Natural killer cell (primary cell): ENCODE measurements at regions not wholly inside any gene's neighbourhood (a gene's known extent, or its start where the extent isn't known, plus 50 kb on each side); places are given as distances from the start of the nearest gene placed in this dataset.

Source experiments
- ATAC-seq, 3 donors: fragments of 150-1000 bp in 2 of 3; fragments of 200-7000 bp in 1 of 3; cut with Tn5 transposase; 1 replicate in 1 of 3; 2 replicates in 2 of 3; pipeline ENCODE4 v1.10.0; 2021; ENCODE audit warnings: mild to moderate bottlenecking in 2 of 3, moderate library complexity in 2 of 3
- DNase-seq, 2 donors: peaks; one replicate each; pipeline versions ENCODE4 v3.0.0 to v3.0.0-alpha.2; 2013 to 2021; ENCODE audit warnings: mixed read lengths in 1 of 2
- H3K27ac ChIP-seq: one replicate; pipeline ENCODE4 v1.5.1; 2013; ENCODE audit warnings: mild to moderate bottlenecking, low read length
- H3K27me3 ChIP-seq: one replicate; pipeline ENCODE4 v1.6.1; 2013; ENCODE audit warnings: low read length; ENCODE audit not compliant: control insufficient read depth, insufficient read depth
- H3K36me3 ChIP-seq: one replicate; pipeline ENCODE4 v1.6.1; 2013; ENCODE audit warnings: low read length; ENCODE audit not compliant: control insufficient read depth, insufficient read depth
- H3K4me1 ChIP-seq: one replicate; pipeline ENCODE4 v1.6.1; 2013; ENCODE audit warnings: low read length; ENCODE audit not compliant: control insufficient read depth, insufficient read depth
- H3K4me3 ChIP-seq: one replicate; pipeline ENCODE4 v1.5.1; 2013; ENCODE audit warnings: low read length
- H3K9me3 ChIP-seq: one replicate; pipeline ENCODE4 v1.6.1; 2013; ENCODE audit warnings: low read length; ENCODE audit not compliant: control insufficient read depth, insufficient read depth
- H3K27ac Mint-ChIP-seq, 2 donors: one replicate each; pipeline ENCODE4 v1.8.0; 2022; ENCODE audit warnings: mild to moderate bottlenecking in 2 of 2, mixed read lengths in 2 of 2, moderate library complexity in 1 of 2
- H3K27me3 Mint-ChIP-seq, 2 donors: one replicate each; pipeline ENCODE4 v1.8.0; 2022; ENCODE audit warnings: low read depth in 2 of 2, mixed read lengths in 2 of 2
- H3K36me3 Mint-ChIP-seq: one replicate; pipeline ENCODE4 v1.8.0; 2022; ENCODE audit warnings: mixed read lengths
- H3K4me1 Mint-ChIP-seq, 2 donors: one replicate each; pipeline ENCODE4 v1.8.0; 2022; ENCODE audit warnings: mixed read lengths in 2 of 2
- H3K4me3 Mint-ChIP-seq: one replicate; pipeline ENCODE4 v1.8.0; 2022; ENCODE audit warnings: mild to moderate bottlenecking, moderate library complexity, mixed read lengths
- H3K9me3 Mint-ChIP-seq, 2 donors: one replicate each; pipeline ENCODE4 v1.8.0; 2022; ENCODE audit warnings: mixed read lengths in 2 of 2
- WGBS: methylation state at CpG from one replicate; pipeline ENCODE4 v1.1.7; 2013; ENCODE audit warnings: missing lambda C conversion rate; ENCODE audit not compliant: insufficient coverage; 5-methylcytosine and 5-hydroxymethylcytosine counted together
- intact Hi-C: fragments of 100-400 bp; cut with micrococcal nuclease; formaldehyde crosslinking; loops from one replicate; pipeline ENCODE4 v1.14.2; 2022
- TF ChIP-seq, protein P1 (sequence below): fragments of 200-600 bp; IDR thresholded peaks from one replicate; pipeline ENCODE4 v1.8.0; 2022; ENCODE audit warnings: antibody characterized with exemption

GRCh38 chr11:29282088-29282487 lies 734.7 kb downstream of the KCNA4 start:
- H3K36me3 ChIP-seq: no peaks in the 10 kb centered on the region
- Mint-ChIP-seq H3K4me1 (no peaks in the 10 kb centered on the region), H3K27me3 (no peaks in the 10 kb centered on the region), H3K9me3 (peaks cover 13 to 19% of the 10 kb centered on the region in 2 donors), H3K36me3 (no peaks in the 10 kb centered on the region), H3K27ac (no peak overlapping the region), H3K4me3 (no peak overlapping the region)
- no peak overlapping the region for H3K4me3 ChIP-seq
- H3K4me1 ChIP-seq: no peaks in the 10 kb centered on the region
- TF ChIP-seq, protein P1, sequence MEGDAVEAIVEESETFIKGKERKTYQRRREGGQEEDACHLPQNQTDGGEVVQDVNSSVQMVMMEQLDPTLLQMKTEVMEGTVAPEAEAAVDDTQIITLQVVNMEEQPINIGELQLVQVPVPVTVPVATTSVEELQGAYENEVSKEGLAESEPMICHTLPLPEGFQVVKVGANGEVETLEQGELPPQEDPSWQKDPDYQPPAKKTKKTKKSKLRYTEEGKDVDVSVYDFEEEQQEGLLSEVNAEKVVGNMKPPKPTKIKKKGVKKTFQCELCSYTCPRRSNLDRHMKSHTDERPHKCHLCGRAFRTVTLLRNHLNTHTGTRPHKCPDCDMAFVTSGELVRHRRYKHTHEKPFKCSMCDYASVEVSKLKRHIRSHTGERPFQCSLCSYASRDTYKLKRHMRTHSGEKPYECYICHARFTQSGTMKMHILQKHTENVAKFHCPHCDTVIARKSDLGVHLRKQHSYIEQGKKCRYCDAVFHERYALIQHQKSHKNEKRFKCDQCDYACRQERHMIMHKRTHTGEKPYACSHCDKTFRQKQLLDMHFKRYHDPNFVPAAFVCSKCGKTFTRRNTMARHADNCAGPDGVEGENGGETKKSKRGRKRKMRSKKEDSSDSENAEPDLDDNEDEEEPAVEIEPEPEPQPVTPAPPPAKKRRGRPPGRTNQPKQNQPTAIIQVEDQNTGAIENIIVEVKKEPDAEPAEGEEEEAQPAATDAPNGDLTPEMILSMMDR: no peak
- intact Hi-C loops: no loop called here
- DNase-seq: no peak
- WGBS: 84% methylated on average over 2 of the region's 2 CpGs
- no peak overlapping the region for H3K27ac ChIP-seq
- H3K27me3 ChIP-seq: no peaks in the 10 kb centered on the region
- H3K9me3 ChIP-seq: no peaks in the 10 kb centered on the region
- ATAC-seq: no peak

- Histone ChIP-seq H3K27ac (no peak overlapping the region), H3K4me3 (no peak overlapping the region), H3K9me3 (no peaks in the 10 kb centered on the region), H3K36me3 (no peaks in the 10 kb centered on the region), H3K4me1 (no peaks in the 10 kb centered on the region), H3K27me3 (no peaks in the 10 kb centered on the region)
- Mint-ChIP-seq H3K4me3 (no peak overlapping the region), H3K27me3 (no peaks in the 10 kb centered on the region), H3K9me3 (peaks cover 13 to 19% of the 10 kb centered on the region in 2 donors), H3K36me3 (no peaks in the 10 kb centered on the region), H3K27ac (no peak overlapping the region), H3K4me1 (no peaks in the 10 kb centered on the region)
- DNase-seq: no peak
- ATAC-seq: no peak
- 84% methylated on average over 3 of the region's 3 CpGs for WGBS
- intact Hi-C loops: no loop called here
- TF ChIP-seq, protein P1: no peak
These were observed 735.5 kb downstream of the KCNA4 start for GRCh38 chr11:29281271-29281777.

DNA sequence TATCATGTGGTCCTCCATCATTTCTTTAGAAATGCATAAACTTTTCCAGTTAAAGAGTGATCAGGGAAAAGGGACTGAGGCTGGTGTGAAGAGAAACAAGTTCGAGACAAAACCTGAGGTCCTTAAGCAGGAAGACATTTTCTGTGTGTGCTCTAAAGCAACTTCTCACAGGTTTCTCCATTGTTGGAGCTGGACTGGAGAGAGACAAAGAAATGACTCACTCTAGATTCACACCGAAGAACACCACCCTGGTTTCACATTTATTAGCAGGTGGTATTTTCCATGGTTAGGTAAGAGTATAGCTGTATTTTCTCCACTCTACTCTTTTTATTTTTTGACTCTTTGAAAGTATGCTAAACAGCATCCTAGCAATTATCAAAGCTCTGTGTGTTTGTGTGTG lies 736.4 kb downstream of the KCNA4 start:
- H3K27ac ChIP-seq: no peak overlapping the region
- DNase-seq (no peak), ATAC-seq (no peak)
- no peaks in the 10 kb centered on the region for H3K4me1 ChIP-seq
- no peaks in the 10 kb centered on the region for H3K9me3 ChIP-seq
- H3K36me3 ChIP-seq: no peaks in the 10 kb centered on the region
- H3K9me3 Mint-ChIP-seq: peaks cover 14 to 16% of the 10 kb centered on the region in 2 donors
- no peaks in the 10 kb centered on the region for H3K36me3 Mint-ChIP-seq
- intact Hi-C loops: no loop called here
- no peak overlapping the region for H3K27ac Mint-ChIP-seq
- no peaks in the 10 kb centered on the region for H3K27me3 Mint-ChIP-seq
- WGBS: 100% methylated on average over 1 of the region's 2 CpGs
- H3K4me3 Mint-ChIP-seq: no peak overlapping the region
- no peaks in the 10 kb centered on the region for H3K4me1 Mint-ChIP-seq
- H3K27me3 ChIP-seq: no peaks in the 10 kb centered on the region
- TF ChIP-seq, protein P1: no peak
- no peak overlapping the region for H3K4me3 ChIP-seq

GRCh38 chr11:29279716-29280115 lies 737.1 kb downstream of the KCNA4 start:
- Histone ChIP-seq H3K4me1 (no peaks in the 10 kb centered on the region), H3K9me3 (no peaks in the 10 kb centered on the region), H3K27me3 (no peaks in the 10 kb centered on the region), H3K36me3 (no peaks in the 10 kb centered on the region), H3K4me3 (no peak overlapping the region), H3K27ac (no peak overlapping the region)
- H3K27me3 Mint-ChIP-seq: no peaks in the 10 kb centered on the region
- DNase-seq: no peak
- 100% methylated on average over 1 of the region's 2 CpGs for WGBS
- H3K36me3 Mint-ChIP-seq: no peaks in the 10 kb centered on the region
- TF ChIP-seq, protein P1: no peak
- H3K9me3 Mint-ChIP-seq: peaks cover 12 to 17% of the 10 kb centered on the region in 2 donors
- H3K4me1 Mint-ChIP-seq: no peaks in the 10 kb centered on the region
- intact Hi-C loops: no loop called here
- H3K4me3 Mint-ChIP-seq: no peak overlapping the region
- no peak overlapping the region for H3K27ac Mint-ChIP-seq
- no peak for ATAC-seq
